HG03103 (cell line): ENCODE measurements at regions not wholly inside any gene's neighbourhood (a gene's known extent, or its start where the extent isn't known, plus 50 kb on each side); places are given as distances from the start of the nearest gene placed in this dataset.
"Not testable (repeated sequence)": the region's sequence is repeated elsewhere in the genome, so short reads cannot be mapped to it uniquely, and the experiment has no call there.

ENCODE experiments used
- ATAC-seq: cut with Tn5 transposase; IDR thresholded peaks from one replicate; pipeline ENCODE4 v1.9.1; 2021; ENCODE audit warnings: low read depth; ENCODE audit not compliant: unreplicated experiment

DNA sequence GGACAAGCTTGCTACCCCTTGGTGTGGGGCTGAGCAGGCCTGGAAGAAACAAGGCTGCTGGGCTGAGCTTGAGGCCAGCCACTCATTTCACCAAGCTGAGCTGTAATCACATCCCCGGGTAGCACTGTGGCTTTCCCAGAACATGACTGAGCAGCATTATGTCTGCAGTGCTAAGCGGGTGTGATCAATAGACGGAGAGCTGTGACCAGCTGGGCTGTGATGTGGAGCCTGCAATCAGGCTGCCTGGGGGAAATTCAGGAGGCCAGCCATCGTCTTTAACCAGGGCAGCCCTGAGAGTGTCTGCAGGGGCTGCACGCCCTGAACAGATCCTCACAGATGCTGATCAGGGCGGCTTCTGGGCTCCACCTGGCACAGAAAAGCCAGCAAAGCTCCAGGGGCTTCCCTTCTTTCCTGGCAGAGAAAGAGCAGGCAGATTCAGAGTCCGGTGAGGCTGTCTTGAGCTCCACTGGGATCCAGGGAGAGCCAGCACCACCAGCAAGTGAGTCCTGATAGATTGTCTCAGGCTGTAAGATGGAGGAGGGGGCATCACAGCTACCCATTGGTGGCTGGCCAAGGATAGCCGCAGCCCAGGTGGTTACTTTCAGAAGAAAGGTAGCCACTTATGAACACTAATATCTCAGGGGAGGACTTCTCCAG lies 165.9 kb downstream of the NRN1 start:
- no peak for ATAC-seq

DNA sequence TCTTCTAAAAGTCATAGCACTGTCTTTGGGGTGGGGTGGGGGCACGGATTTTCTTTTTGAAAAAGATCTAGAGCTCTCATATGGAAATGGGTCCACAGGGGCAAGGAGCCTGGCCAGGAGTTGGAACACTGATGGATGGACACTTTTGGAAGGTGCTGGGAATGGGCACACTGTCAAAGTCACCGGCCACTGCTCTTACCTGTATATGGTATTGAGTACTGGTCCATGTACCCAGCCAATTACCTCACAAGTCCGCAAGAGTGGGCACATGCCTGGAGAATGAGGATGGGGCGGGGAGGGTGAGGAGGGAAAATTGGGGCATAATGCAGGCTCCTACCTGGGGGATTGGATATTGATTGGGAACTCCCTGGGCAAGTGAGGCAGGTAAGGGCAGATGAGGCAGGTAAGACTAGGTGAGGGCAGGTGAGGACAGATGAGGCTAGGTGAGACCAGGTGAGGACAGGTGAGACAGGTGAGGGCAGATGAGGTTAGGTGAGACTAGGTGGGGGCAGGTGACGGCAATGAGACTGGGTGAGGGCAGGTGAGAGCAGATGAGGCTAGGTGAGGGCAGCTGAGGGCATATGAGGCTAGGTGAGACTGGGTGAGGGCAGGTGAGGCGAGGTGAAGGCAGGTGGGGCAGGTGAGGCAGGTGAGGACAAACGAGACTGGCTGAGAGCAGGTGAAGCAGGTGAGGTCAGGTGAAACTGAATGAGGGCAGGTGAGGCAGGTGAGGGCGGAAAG lies 167.9 kb downstream of the NRN1 start:
- no peak for ATAC-seq

DNA sequence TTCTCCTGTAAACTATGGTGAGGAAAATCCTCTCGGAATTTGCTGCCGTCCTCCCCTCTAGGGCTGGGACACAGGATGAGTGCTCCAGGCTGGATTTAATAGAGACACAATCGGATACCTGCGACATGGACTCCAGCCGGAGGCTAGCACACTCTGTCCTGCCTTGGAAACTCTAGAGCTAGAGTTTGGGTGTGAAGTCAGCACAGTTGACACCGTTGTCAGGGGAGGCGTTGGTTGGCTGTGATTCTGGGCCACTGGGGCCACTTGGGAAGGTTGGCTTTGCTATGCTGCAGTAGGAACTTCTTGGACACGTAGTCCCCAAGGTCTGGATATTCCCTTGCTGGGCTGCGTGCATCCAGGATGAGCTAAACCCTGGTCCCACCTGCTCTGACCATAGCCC lies 169.4 kb downstream of the NRN1 start:
- ATAC-seq: no peak

DNA sequence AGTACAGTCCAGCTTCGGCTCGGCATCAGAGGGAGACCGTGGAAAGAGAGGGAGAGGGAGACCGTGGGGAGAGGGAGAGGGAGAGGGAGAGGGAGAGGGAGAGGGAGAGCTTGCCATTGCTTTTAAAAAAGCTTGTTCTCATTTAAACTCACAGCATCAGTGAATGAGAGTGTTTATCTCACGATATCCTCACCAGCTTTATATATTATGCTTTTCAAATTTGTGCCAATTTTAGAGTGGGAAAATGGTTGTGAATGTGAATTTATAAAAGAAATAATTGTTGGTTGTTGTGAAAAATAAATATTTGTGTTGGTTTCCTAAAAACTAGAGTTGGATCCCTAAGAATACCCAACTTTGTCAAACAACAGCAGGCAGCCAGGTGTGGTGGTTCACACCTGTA lies 170.1 kb downstream of the NRN1 start:
- ATAC-seq: not testable (repeated sequence)

DNA sequence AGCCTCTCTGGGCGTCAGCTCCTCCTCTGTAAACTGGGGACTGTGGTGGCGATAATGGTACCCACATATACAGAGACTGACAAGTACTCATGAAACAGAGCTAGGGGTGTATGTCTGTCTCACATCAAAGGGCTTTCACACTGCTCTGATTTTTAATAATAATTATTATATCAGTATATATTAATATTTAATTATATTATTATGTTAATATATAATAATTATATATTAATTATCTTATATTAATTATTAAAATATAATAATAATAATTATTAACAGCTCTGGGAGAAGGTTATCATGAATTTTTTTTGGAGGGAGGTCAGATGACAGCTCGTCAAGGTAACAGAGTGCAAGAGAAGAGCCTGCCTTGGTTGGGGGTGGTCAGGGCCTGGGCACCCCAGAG lies 173.6 kb downstream of the NRN1 start:
- ATAC-seq: no peak

DNA sequence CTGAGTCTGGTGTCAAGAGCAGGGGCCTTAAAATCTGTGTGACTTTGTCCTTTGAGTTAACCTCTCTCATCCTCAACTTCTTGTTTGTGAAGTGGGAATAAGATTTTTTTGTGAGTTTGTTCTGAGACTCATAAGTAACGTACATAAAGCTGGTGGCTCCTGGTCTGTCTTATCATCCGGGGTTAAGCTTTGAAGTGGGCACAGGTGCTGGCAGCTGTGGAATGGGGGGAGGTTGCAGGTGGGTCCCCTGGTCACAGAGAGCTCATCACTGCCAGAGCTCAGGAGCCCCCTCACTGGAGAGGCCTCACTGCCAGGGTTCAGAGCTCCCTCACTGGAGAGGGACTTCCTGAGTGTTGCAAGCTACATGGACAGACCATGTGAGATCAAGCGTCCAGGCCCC lies 174.1 kb downstream of the NRN1 start:
- ATAC-seq: no peak

DNA sequence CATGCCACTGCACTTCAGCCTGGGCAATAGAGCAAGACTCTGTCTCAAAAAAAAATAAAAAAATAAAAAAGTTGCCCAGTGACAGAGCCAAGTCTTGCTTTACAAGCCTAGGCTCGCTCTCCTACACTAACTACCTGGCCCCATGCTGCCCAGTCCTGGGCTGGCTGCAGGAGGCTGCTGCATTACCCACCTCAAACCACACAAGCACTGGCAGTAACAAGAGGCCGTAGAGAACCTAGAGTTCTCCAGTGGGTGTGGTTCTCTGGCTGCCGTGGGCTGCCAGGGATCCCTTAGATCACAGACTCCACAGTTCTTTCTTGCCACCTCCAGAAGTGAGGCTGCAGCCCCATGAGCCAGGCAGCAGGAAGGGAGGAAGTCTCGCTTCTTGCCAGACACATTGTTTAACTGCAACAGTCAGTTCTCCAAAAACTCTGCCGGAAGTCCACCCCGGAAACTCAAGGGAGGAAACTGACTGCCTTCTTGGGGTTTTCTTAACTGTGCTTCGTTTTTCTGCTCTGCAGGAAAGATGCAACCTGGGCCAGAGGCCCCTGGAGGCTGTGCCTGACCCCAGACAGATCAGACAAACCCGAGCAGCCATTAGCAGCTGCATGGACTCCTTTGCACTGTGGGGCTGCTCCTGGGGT lies 175.4 kb downstream of the NRN1 start:
- ATAC-seq: peak; percentile 59

DNA sequence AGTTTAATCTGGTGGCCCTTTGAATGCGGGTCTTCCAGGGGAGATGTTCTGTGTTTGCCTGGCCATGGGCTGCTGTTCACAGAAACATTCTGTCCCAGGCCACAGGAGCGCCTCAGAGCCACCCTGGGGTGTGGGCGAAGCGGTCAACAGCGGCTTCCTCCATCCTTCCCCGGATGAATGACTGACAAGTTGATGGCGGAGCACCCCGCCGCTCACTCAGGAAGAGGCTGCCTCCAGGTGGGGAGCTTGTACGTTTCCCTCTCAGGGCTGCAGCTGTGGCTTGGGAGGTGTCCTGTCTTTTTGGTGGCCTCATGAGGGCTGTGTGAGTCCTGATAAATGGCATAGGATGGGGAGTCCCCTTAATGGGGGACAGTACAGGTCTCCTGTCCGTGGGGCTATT lies 178.4 kb downstream of the NRN1 start:
- no peak for ATAC-seq

DNA sequence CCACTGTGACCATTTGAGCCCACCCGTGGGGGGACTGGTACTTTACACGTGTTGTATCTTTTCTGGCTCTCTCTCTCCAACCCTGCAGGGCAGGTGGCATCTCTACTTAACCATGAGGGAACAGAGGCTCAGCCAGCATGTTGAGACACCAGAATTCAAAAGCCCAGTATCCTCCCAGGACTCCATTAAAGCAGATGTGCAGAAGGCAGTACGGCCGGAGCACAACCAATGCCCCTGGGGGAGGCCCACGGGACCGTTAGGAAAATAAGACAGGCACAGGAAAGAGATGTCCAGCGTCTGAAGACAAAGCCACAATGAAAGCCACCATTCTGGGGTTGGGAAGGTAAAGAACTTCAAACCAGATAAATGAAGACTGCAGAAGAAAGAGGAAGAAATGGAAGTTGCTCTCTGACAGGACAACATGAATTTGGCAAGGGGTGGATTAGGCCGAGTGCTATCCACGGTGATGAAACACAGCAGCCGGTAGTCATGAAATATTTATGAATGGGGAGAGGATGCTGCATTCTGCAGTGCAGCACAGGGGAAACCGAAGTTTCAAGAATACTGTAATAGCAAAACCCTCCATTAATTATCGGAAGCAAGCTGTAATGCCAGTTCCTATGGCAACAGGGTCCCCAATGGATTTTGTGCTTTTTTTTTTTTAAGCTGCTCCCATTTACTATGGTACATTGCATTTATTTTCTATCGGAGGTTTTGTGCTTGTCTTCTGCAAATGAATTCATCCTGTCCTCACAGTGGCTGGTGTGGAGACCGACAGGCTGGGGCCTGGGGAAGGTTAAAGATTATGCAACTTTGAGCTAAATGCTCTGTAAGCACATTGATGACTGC lies 179.4 kb downstream of the NRN1 start:
- ATAC-seq: no peak

DNA sequence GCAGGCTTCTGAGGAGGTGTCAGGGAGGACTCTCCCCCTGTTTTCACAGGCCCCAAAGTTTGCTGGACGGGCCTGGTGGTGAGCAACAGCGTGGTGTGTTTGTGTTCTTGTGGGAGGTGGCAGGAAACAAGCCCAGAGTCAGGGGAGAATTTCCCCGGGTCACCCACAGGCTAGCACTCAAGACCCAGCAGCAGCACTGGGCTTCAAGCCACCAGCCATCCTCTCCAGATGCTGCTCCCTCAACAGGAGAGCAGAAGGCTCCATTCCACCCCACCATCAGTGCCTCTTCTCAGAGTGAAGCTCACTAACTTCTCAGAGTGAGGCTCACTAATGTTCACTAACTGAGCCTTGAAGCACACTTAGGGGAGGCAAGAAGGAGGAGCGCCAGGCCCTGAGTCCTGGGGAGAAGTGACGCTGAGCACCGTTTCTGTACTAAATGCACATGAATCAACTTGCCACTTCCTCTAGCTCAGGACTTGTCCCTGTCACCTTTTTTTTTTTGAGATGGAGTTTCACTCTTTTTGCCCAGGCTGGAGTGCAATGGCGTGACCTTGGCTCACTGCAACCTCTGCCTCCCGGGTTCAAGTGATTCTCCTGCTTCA lies 182.2 kb downstream of the NRN1 start:
- ATAC-seq: not testable (repeated sequence)
